Activated CD8-positive, alpha-beta T cell treated with anti-CD3 and anti-CD28 coated beads, Interleukin-2, amount 10 ng/mL, durations not matched to agents 7 days and 5 days (primary cell): ENCODE measurements at regions not wholly inside any gene's neighbourhood (a gene's known extent, or its start where the extent isn't known, plus 50 kb on each side); places are given as distances from the start of the nearest gene placed in this dataset.

ENCODE experiments used
- ATAC-seq: fragments of 150-1000 bp; cut with Tn5 transposase; one replicate; pipeline ENCODE4 v1.10.0; 2021; ENCODE audit warnings: moderate library complexity
- CTCF ChIA-PET: fragments of 350-600 bp; sonication (Branson Sonifier 250); formaldehyde crosslinking; loops from one replicate; lab custom pipeline; 2021; ENCODE audit warnings: antibody characterized with exemption; lab: Charles Lee
- POLR2A ChIA-PET: fragments of 350-600 bp; sonication (Branson Sonifier 250); formaldehyde crosslinking; loops from one replicate; lab custom pipeline; 2021; ENCODE audit warnings: antibody characterized with exemption; lab: Charles Lee
- DNase-seq: peaks from one replicate; pipeline ENCODE4 v3.0.0-alpha.2; 2020
- H3K27ac Mint-ChIP-seq: one replicate; pipeline ENCODE4 v1.8.0; 2021; ENCODE audit warnings: mild to moderate bottlenecking, mixed read lengths
- H3K27me3 Mint-ChIP-seq: one replicate; pipeline ENCODE4 v1.8.0; 2021; ENCODE audit warnings: low read depth, mixed read lengths
- H3K36me3 Mint-ChIP-seq: one replicate; pipeline ENCODE4 v1.8.0; 2021; ENCODE audit warnings: low read depth, mixed read lengths
- H3K4me1 Mint-ChIP-seq: one replicate; pipeline ENCODE4 v1.8.0; 2021; ENCODE audit warnings: low read depth, mixed read lengths
- H3K4me3 Mint-ChIP-seq: one replicate; pipeline ENCODE4 v1.8.0; 2021; ENCODE audit warnings: mild to moderate bottlenecking, mixed read lengths
- H3K9me3 Mint-ChIP-seq: one replicate; pipeline ENCODE4 v1.8.0; 2022; ENCODE audit warnings: mixed read lengths; ENCODE audit not compliant: insufficient read depth

DNA sequence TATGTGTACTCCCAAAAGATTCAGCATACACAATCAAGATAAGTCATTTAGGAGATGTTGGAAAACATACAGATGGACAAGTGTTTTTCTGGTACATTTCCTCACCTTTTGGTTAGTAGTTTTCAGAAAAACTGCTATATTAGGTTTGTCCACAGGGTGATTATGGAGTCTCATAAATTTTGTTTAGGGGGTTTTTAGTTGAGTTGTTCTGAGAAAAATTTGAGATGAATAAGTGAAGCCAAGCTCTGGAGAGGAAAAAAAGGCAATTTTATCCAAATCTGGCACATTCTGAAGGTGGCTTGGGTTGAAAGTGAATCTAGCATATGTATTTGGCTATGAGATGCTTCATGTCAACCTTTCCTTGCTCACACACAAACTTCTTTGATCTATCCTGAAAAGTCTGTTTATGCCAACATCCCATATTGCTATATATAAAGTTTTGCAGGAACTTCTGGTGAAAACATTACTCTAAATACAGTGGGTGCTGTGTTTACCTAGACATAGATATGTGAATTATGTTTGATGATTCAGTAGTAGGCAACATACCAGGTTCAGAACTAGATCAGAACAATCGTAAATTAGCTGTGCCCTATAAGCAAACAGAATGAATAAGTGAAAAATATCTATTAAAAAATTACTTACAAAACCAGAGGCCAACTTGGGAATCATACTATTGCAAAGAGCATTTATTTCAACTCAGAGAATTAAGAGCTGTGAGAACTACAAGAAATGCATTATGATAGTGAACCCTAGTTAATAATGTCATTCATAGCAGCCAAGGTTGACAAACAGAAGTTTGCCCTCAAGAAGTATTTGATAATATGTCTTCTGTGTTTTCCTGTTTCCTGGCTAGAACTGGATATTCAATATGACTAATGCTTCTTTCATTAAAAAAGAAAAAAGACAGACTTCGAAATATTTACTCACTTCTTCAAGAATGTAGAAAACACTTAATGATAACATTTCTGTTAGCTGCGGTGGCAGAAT, 552.0 kb downstream of the IRS1 start:
- CTCF ChIA-PET = interaction anchor here (0.6 kb wide), 1 partner anchor 414 kb away, joined by 4 read pairs; no protein-coding TSS in a partner anchor
- Mint-ChIP-seq H3K4me1 (no peaks in the 10 kb centered on the region), H3K4me3 (no peak overlapping the region), H3K36me3 (no peaks in the 10 kb centered on the region), H3K27me3 (no peaks in the 10 kb centered on the region), H3K27ac (no peak overlapping the region), H3K9me3 (no peaks in the 10 kb centered on the region)
- POLR2A ChIA-PET = no interaction called here
- ATAC-seq = no peak
- no peak for DNase-seq

DNA sequence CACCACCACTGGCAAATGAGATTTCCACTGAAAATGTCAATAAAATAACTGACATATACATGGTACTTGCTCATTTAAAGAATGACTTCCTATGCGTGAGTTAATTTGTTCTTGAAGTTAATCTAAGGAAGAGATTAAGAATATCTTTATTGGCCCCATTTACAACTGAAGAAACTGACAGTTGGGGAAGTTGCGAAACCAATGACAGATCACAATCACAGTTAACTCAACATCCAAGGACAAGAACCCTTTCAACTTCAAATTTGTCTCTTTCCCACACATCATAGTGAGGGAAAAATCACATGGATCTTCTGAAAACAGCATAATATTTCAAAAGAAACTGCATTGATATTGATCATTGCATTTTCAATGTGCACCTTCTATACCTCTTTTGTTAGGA, 565.4 kb downstream of the IRS1 start:
- H3K4me1 Mint-ChIP-seq = no peaks in the 10 kb centered on the region
- DNase-seq (no peak), ATAC-seq (no peak)
- no peaks in the 10 kb centered on the region for H3K27me3 Mint-ChIP-seq
- H3K4me3 Mint-ChIP-seq = no peak overlapping the region
- no peaks in the 10 kb centered on the region for H3K36me3 Mint-ChIP-seq
- ChIA-PET POLR2A (no interaction called here), CTCF (no interaction called here)
- H3K9me3 Mint-ChIP-seq = no peaks in the 10 kb centered on the region
- no peak overlapping the region for H3K27ac Mint-ChIP-seq

DNA sequence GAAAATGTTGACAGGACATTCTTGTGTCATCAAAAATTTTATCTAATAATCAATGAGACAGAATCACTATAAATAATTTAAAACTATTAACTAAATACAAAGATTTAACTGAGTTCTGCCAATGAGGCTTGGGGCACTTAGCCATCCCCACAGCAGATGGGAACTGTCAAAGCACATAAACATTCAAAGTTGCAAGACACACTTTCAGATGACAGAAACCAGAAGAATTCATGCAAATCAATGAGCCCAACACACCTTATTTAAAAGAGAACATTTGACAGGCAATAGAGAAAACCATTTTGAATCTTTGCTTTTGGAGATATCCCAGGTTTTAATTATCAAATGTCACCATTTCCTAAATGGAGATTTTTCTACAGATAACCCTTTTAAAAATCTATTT, 566.2 kb downstream of the IRS1 start:
- POLR2A ChIA-PET = no interaction called here
- CTCF ChIA-PET = no interaction called here
- H3K4me1 Mint-ChIP-seq = no peaks in the 10 kb centered on the region
- no peaks in the 10 kb centered on the region for H3K27me3 Mint-ChIP-seq
- no peak overlapping the region for H3K4me3 Mint-ChIP-seq
- ATAC-seq (no peak), DNase-seq (no peak)
- no peaks in the 10 kb centered on the region for H3K9me3 Mint-ChIP-seq
- no peak overlapping the region for H3K27ac Mint-ChIP-seq
- no peaks in the 10 kb centered on the region for H3K36me3 Mint-ChIP-seq

GRCh38 chr2:226228080-226228479, 571.5 kb downstream of the IRS1 start:
- ATAC-seq (no peak), DNase-seq (no peak)
- POLR2A ChIA-PET = interaction anchor here (0.6 kb wide), 1 partner anchor 572 kb away, joined by 3 read pairs; no protein-coding TSS in a partner anchor
- Mint-ChIP-seq H3K27me3 (peaks cover 2% of the 10 kb centered on the region), H3K4me1 (no peaks in the 10 kb centered on the region), H3K36me3 (no peaks in the 10 kb centered on the region), H3K27ac (no peak overlapping the region), H3K9me3 (no peaks in the 10 kb centered on the region), H3K4me3 (no peak overlapping the region)
- CTCF ChIA-PET = no interaction called here

DNA sequence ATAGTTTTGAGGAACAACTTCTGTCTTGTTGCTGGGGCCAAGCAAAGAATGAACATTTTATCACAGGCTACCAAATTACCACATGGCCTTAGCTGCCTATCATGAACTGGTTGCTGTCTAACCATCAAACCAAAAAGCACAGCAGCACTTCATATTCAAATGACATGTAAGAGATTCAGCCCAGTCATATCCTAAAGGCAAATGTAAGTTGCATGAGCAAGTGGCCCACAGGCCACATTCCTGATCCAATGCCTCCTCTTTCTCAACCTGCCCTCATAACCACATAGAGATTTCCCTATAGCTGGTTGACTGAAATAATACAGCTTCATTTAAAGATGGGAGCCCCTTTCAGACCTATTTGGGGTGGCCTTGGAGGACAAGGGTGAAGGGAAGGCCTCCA, 572.3 kb downstream of the IRS1 start:
- Mint-ChIP-seq H3K27ac (no peak overlapping the region), H3K36me3 (no peaks in the 10 kb centered on the region), H3K4me1 (no peaks in the 10 kb centered on the region), H3K9me3 (no peaks in the 10 kb centered on the region), H3K27me3 (peaks cover 4% of the 10 kb centered on the region), H3K4me3 (no peak overlapping the region)
- ChIA-PET POLR2A (no interaction called here), CTCF (no interaction called here)
- no peak for DNase-seq
- no peak for ATAC-seq

GRCh38 chr2:226223704-226224103, 575.9 kb downstream of the IRS1 start:
- H3K4me1 Mint-ChIP-seq = no peaks in the 10 kb centered on the region
- ChIA-PET CTCF (no interaction called here), POLR2A (no interaction called here)
- DNase-seq = no peak
- H3K27me3 Mint-ChIP-seq = peaks cover 4% of the 10 kb centered on the region
- H3K9me3 Mint-ChIP-seq = no peaks in the 10 kb centered on the region
- ATAC-seq = no peak
- H3K27ac Mint-ChIP-seq = no peak overlapping the region
- H3K4me3 Mint-ChIP-seq = no peak overlapping the region
- no peaks in the 10 kb centered on the region for H3K36me3 Mint-ChIP-seq

GRCh38 chr2:226220511-226220910, 579.1 kb downstream of the IRS1 start:
- H3K4me1 Mint-ChIP-seq = no peaks in the 10 kb centered on the region
- no peak overlapping the region for H3K4me3 Mint-ChIP-seq
- POLR2A ChIA-PET = no interaction called here
- no peak for ATAC-seq
- no peak overlapping the region for H3K27ac Mint-ChIP-seq
- DNase-seq = no peak
- CTCF ChIA-PET = no interaction called here
- no peaks in the 10 kb centered on the region for H3K36me3 Mint-ChIP-seq
- no peaks in the 10 kb centered on the region for H3K9me3 Mint-ChIP-seq
- H3K27me3 Mint-ChIP-seq = peaks cover 4% of the 10 kb centered on the region

DNA sequence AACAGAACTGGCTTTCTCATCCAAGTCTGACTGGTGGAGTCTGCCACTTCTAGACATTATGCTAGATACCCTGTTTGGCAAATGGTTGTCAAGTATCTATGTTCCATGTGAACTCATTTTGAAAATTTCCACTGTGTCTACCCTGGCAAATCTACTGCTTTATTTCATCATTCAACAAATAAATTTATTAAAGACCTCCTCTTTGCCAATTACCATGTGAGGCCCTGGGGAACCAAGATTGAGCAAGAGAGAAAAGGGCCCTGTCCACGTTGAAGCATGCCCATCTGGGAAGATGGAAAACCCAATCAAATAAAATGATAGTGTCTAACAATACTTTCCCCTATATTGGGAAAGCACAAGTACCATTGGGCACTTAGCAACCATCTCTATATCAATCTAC, 582.4 kb downstream of the IRS1 start:
- Mint-ChIP-seq H3K9me3 (no peaks in the 10 kb centered on the region), H3K27ac (no peak overlapping the region), H3K4me3 (no peak overlapping the region), H3K27me3 (no peaks in the 10 kb centered on the region), H3K36me3 (no peaks in the 10 kb centered on the region), H3K4me1 (no peaks in the 10 kb centered on the region)
- DNase-seq (no peak), ATAC-seq (no peak)
- POLR2A ChIA-PET = no interaction called here
- CTCF ChIA-PET = interaction anchor here (1.7 kb wide), 1 partner anchor 583 kb away, joined by 5 read pairs; no protein-coding TSS in a partner anchor

DNA sequence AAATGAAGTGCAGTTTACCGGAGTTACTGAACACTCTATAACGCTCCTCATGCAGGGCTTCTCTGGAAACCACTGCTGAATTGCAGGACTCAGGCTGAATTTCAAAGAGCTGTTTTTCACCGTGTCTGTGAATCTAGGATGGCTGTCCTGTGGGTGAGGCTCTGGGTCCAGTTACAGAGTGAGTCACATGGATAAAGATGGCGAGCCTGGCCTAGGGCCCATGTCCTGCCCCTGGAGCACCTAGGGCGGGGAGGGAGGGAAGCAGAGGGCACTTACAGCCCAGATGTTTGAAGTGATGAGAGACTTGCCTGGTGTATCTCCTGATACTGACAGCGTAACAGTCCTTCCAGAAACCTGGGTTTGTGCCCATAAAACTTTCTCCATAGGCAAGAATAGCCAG, 583.0 kb downstream of the IRS1 start:
- no peaks in the 10 kb centered on the region for H3K27me3 Mint-ChIP-seq

GRCh38 chr2:226215902-226216503, 583.6 kb downstream of the IRS1 start:
- Mint-ChIP-seq H3K4me3 (no peak overlapping the region), H3K9me3 (no peaks in the 10 kb centered on the region), H3K27ac (no peak overlapping the region), H3K4me1 (no peaks in the 10 kb centered on the region), H3K27me3 (no peaks in the 10 kb centered on the region), H3K36me3 (no peaks in the 10 kb centered on the region)
- ChIA-PET CTCF (interaction anchor here (0.7 to 2.7 kb wide), 10 partner anchors 9 to 767 kb away, joined by 3 to 23 read pairs (median 4); partner anchors contain the start of genes IRS1 and RHBDD1), POLR2A (no interaction called here)
- ATAC-seq = peak; percentile 90
- peak; percentile 70 for DNase-seq

More for the DNA sequence above, 583.0 kb downstream of the IRS1 start:
- ATAC-seq = no peak
- Mint-ChIP-seq H3K9me3 (no peaks in the 10 kb centered on the region), H3K27ac (no peak overlapping the region), H3K4me1 (no peaks in the 10 kb centered on the region), H3K4me3 (no peak overlapping the region), H3K36me3 (no peaks in the 10 kb centered on the region)
- DNase-seq = no peak
- CTCF ChIA-PET = interaction anchor here (0.8 to 2.7 kb wide), 5 partner anchors 13 to 619 kb away, joined by 3 to 23 read pairs (median 5); partner anchors contain the start of genes IRS1 and RHBDD1
- POLR2A ChIA-PET = no interaction called here

DNA sequence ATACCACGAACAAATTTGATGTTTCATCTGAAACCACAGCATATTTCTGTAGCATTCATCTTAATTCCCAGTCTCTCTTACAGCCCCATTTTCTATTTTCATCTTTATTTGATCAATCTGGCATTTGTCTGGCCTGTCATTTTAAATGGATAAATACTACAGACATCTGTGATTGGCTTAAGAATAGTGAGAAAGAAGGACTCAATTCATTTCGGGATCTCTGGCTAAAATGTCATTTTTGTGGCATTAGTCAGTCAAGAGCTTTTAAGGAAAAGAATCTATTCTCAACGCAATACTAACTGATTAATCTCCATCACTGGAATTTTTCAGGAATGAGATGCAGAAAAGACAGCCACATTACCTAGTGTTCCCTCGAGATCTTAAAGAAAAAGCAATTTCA, 585.9 kb downstream of the IRS1 start:
- H3K4me3 Mint-ChIP-seq = no peak overlapping the region
- H3K27ac Mint-ChIP-seq = no peak overlapping the region
- H3K4me1 Mint-ChIP-seq = no peaks in the 10 kb centered on the region
- no peak for DNase-seq
- H3K9me3 Mint-ChIP-seq = no peaks in the 10 kb centered on the region
- no peak for ATAC-seq
- no peaks in the 10 kb centered on the region for H3K36me3 Mint-ChIP-seq
- ChIA-PET CTCF (no interaction called here), POLR2A (no interaction called here)
- H3K27me3 Mint-ChIP-seq = no peaks in the 10 kb centered on the region

GRCh38 chr2:226211439-226211838, 588.2 kb downstream of the IRS1 start:
- Mint-ChIP-seq H3K36me3 (no peaks in the 10 kb centered on the region), H3K27ac (no peak overlapping the region), H3K4me1 (no peaks in the 10 kb centered on the region), H3K4me3 (no peak overlapping the region), H3K27me3 (no peaks in the 10 kb centered on the region), H3K9me3 (no peaks in the 10 kb centered on the region)
- DNase-seq = no peak
- ChIA-PET POLR2A (no interaction called here), CTCF (no interaction called here)
- ATAC-seq = no peak
